Small intestine (tissue), 7 donors: ENCODE measurements at regions not wholly inside any gene's neighbourhood (a gene's known extent, or its start where the extent isn't known, plus 50 kb on each side); places are given as distances from the start of the nearest gene placed in this dataset.

Experiments
- DNase-seq, 2 donors: peaks; one replicate each; pipeline versions ENCODE4 v3.0.0 to v3.0.0-alpha.2; 2013
- FAIRE-seq: peaks from 2 replicates; lab custom pipeline; 2012; peaks lifted over from hg19 to GRCh38; lab: Jason Lieb, UNC
- H3K27ac ChIP-seq, 3 donors: one replicate each; pipeline ENCODE4 v1.5.1; 2013; ENCODE audit warnings: low read length in 2 of 3, mild to moderate bottlenecking in 2 of 3, control low read depth in 1 of 3, inconsistent platforms in 1 of 3, low read depth in 1 of 3, moderate library complexity in 1 of 3
- H3K27me3 ChIP-seq, 3 donors: one replicate each; pipeline ENCODE4 v1.6.1; 2013; ENCODE audit warnings: low read length in 3 of 3, inconsistent platforms in 1 of 3; ENCODE audit not compliant: control insufficient read depth in 3 of 3, insufficient read depth in 3 of 3
- H3K36me3 ChIP-seq, 3 donors: one replicate each; pipeline ENCODE4 v1.6.1; 2013; ENCODE audit warnings: low read length in 3 of 3, inconsistent platforms in 1 of 3, low read depth in 1 of 3, mild to moderate bottlenecking in 1 of 3, moderate library complexity in 1 of 3; ENCODE audit not compliant: control insufficient read depth in 3 of 3, insufficient read depth in 2 of 3
- H3K4me1 ChIP-seq, 3 donors: one replicate each; pipeline ENCODE4 v1.6.1; 2013; ENCODE audit warnings: low read length in 2 of 3, inconsistent platforms in 1 of 3, low read depth in 1 of 3, mild to moderate bottlenecking in 1 of 3, moderate library complexity in 1 of 3; ENCODE audit not compliant: control insufficient read depth in 3 of 3, insufficient read depth in 2 of 3
- H3K4me3 ChIP-seq, 3 donors: one replicate each; pipeline ENCODE4 v1.5.1; 2013; ENCODE audit warnings: low read length in 3 of 3, control low read depth in 1 of 3, inconsistent platforms in 1 of 3, low read depth in 1 of 3, mild to moderate bottlenecking in 1 of 3, moderate library complexity in 1 of 3
- H3K9me3 ChIP-seq, 2 donors: one replicate each; pipeline ENCODE4 v1.6.1; 2013; ENCODE audit warnings: low read depth in 1 of 2, low read length in 1 of 2; ENCODE audit not compliant: control insufficient read depth in 2 of 2, insufficient read depth in 1 of 2
- WGBS, 3 donors: extraction: QIAGEN DNeasy Blood & Tissue Kit; methylation state at CpG; one replicate each; pipeline ENCODE4 v1.1.7; 2013; 5-methylcytosine and 5-hydroxymethylcytosine counted together
- donor health status: healthy with polysubstance abuse.
- donor health status: control.
- donor health status: control.
- donor health status: Bipolar disorder and iron deficiency.
- donor health status: healthy.

DNA sequence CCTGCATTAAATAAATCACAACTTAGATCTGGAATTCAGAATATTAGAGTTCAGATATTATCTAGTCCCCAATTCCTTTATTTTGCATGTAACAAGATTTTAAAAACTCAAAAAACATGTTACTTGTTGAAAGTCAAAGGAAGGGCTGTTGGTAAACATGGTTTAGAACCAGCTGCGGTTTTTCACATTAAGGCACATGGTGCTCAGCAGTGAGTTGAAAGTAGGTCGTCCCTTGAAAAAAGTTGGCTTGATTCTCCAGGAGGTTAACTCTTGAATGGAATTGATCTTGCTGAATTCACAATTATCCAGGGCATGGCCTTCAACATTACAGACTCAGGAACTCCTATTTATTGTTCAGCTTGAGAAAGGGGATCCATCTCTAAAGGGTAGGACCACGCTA is 277.1 kb upstream of the DUSP10 start:
- no peak overlapping the region for H3K27ac ChIP-seq
- no peaks in the 10 kb centered on the region for H3K27me3 ChIP-seq
- H3K9me3 ChIP-seq: no peaks in the 10 kb centered on the region
- FAIRE-seq: no peak
- WGBS, 3 donors: 63 to 71% (median 68%) methylated on average over 3 of the region's 3 CpGs
- DNase-seq: no peak
- H3K36me3 ChIP-seq: no peaks in the 10 kb centered on the region
- no peak overlapping the region for H3K4me3 ChIP-seq
- no peaks in the 10 kb centered on the region for H3K4me1 ChIP-seq

- WGBS, 3 donors: 84 to 94% (median 89%) methylated on average over 3 of the region's 3 CpGs
- Histone ChIP-seq H3K27ac (no peak overlapping the region), H3K9me3 (no peaks in the 10 kb centered on the region), H3K27me3 (no peaks in the 10 kb centered on the region), H3K36me3 (no peaks in the 10 kb centered on the region), H3K4me3 (no peak overlapping the region), H3K4me1 (no peaks in the 10 kb centered on the region)
- DNase-seq (no peak), FAIRE-seq (no peak)
Observed at GRCh38 chr1:222018041-222018440, 276.2 kb upstream of the DUSP10 start.

DNA sequence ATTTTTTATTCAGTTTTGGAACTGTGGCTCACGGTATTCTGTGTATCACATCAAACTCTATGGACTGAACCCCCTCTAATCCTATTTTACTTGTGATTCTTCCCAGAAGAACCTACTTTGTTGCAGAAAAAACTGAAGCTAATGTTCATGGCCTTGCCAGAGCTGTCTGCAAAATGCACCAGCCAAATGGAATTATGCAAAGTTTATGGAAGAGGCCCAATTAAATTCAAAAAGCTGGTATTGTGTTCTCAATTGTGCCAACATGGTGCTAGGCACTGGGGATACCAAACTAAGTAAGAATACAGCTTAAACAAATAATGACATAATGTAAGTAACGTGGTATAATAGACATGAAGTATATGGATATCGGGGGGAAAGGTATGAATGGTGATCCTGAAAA is 273.8 kb upstream of the DUSP10 start:
- H3K27me3 ChIP-seq: no peaks in the 10 kb centered on the region
- DNase-seq (no peak), FAIRE-seq (no peak)
- H3K9me3 ChIP-seq: no peaks in the 10 kb centered on the region
- H3K4me3 ChIP-seq: no peak overlapping the region
- H3K4me1 ChIP-seq: no peaks in the 10 kb centered on the region
- 76 to 83% (median 76%) methylated on average over 3 of the region's 3 CpGs for WGBS, 3 donors
- H3K36me3 ChIP-seq: no peaks in the 10 kb centered on the region
- no peak overlapping the region for H3K27ac ChIP-seq

GRCh38 chr1:222014001-222014400 is 272.1 kb upstream of the DUSP10 start:
- no peaks in the 10 kb centered on the region for H3K9me3 ChIP-seq
- no peaks in the 10 kb centered on the region for H3K27me3 ChIP-seq
- DNase-seq (no peak), FAIRE-seq (no peak)
- no peak overlapping the region for H3K27ac ChIP-seq
- H3K36me3 ChIP-seq: no peaks in the 10 kb centered on the region
- H3K4me1 ChIP-seq: no peaks in the 10 kb centered on the region
- 79 to 88% (median 84%) methylated on average over 4 of the region's 4 CpGs for WGBS, 3 donors
- no peak overlapping the region for H3K4me3 ChIP-seq

DNA sequence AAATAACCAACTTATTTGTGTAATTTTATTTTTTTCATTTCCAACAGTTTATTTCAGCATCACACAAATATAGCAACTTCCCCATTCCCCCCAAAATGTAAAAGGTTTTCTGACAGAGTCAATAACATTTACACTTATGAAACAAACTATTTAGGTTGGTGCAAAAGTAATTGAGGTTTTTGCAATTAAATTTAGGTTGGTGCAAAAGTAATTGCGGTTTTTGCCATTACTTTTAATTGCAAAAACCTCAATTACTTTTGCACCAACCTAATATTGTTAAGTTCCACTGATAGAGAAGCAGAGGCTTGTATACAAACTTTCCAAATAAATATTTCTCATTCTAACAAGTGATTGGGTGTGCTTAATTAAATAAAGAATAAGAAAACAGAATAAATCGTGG is 270.9 kb upstream of the DUSP10 start:
- no peaks in the 10 kb centered on the region for H3K27me3 ChIP-seq
- H3K9me3 ChIP-seq: no peaks in the 10 kb centered on the region
- 61 to 82% (median 77%) methylated on average over 2 of the region's 2 CpGs for WGBS, 3 donors

GRCh38 chr1:222010306-222010705 is 268.4 kb upstream of the DUSP10 start:
- DNase-seq (no peak), FAIRE-seq (no peak)
- no peaks in the 10 kb centered on the region for H3K4me1 ChIP-seq
- H3K36me3 ChIP-seq: no peaks in the 10 kb centered on the region
- no peaks in the 10 kb centered on the region for H3K27me3 ChIP-seq
- H3K27ac ChIP-seq: no peak overlapping the region
- 69 to 86% (median 73%) methylated on average over 1 of the region's 1 CpG for WGBS, 3 donors
- no peak overlapping the region for H3K4me3 ChIP-seq
- H3K9me3 ChIP-seq: no peaks in the 10 kb centered on the region

More for the DNA sequence above, 270.9 kb upstream of the DUSP10 start:
- no peak overlapping the region for H3K27ac ChIP-seq
- no peaks in the 10 kb centered on the region for H3K36me3 ChIP-seq
- DNase-seq: no peak
- H3K4me3 ChIP-seq: no peak overlapping the region
- no peaks in the 10 kb centered on the region for H3K4me1 ChIP-seq
- no peak for FAIRE-seq

GRCh38 chr1:222009105-222009730 is 267.3 kb upstream of the DUSP10 start:
- DNase-seq (peak in 1 of 2 donors; percentile 17), FAIRE-seq (no peak)
- no peaks in the 10 kb centered on the region for H3K27me3 ChIP-seq
- no peaks in the 10 kb centered on the region for H3K4me1 ChIP-seq
- H3K4me3 ChIP-seq: no peak overlapping the region
- H3K36me3 ChIP-seq: no peaks in the 10 kb centered on the region
- H3K9me3 ChIP-seq: no peaks in the 10 kb centered on the region
- WGBS, 3 donors: 33 to 42% (median 34%) methylated on average over 2 of the region's 2 CpGs
- H3K27ac ChIP-seq: no peak overlapping the region

DNA sequence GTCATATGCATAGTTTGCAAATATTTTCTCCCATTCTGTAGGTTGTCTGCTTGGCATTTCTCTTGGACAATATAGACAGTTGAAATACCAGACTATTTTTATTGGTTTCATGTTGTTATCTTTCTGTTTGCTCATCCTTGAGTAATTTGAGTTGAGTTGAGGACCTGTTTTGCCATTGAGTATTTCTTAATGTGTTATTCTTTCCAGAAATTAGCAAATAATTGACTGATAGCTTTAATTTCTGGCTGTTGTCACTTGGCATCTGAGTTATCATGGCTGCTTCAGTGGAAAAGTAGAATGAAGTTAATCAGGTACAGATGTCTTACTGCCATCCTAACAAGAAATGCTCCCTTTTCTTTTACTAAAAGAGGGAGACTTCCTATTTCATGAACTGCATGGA is 264.8 kb upstream of the DUSP10 start:
- Histone ChIP-seq H3K4me1 (no peaks in the 10 kb centered on the region), H3K27ac (no peak overlapping the region), H3K9me3 (no peaks in the 10 kb centered on the region), H3K27me3 (no peaks in the 10 kb centered on the region), H3K36me3 (no peaks in the 10 kb centered on the region), H3K4me3 (no peak overlapping the region)
- FAIRE-seq: no peak
- DNase-seq: no peak

GRCh38 chr1:222004784-222005183 is 262.9 kb upstream of the DUSP10 start:
- no peak for FAIRE-seq
- WGBS, 3 donors: 89 to 94% (median 93%) methylated on average over 2 of the region's 2 CpGs
- no peak overlapping the region for H3K4me3 ChIP-seq

More at GRCh38 chr1:222004784-222005183, 262.9 kb upstream of the DUSP10 start:
- Histone ChIP-seq H3K27ac (no peak overlapping the region), H3K4me1 (no peaks in the 10 kb centered on the region), H3K27me3 (no peaks in the 10 kb centered on the region), H3K9me3 (no peaks in the 10 kb centered on the region), H3K36me3 (no peaks in the 10 kb centered on the region)
- DNase-seq: no peak
